GM10266 (cell line): ENCODE measurements at regions not wholly inside any gene's neighbourhood (a gene's known extent, or its start where the extent isn't known, plus 50 kb on each side); places are given as distances from the start of the nearest gene placed in this dataset.

ENCODE experiments used
- DNase-seq: peaks from one replicate; pipeline ENCODE4 v3.0.0; 2012; ENCODE audit errors: extremely low spot score
- TF ChIP-seq, protein P1 (sequence below): IDR thresholded peaks from 2 replicates; pipeline ENCODE4 v1.5.1; 2012; ENCODE audit warnings: mild to moderate bottlenecking, low read depth; ENCODE audit not compliant: control insufficient read depth, insufficient read depth; ENCODE audit errors: missing control alignments

DNA sequence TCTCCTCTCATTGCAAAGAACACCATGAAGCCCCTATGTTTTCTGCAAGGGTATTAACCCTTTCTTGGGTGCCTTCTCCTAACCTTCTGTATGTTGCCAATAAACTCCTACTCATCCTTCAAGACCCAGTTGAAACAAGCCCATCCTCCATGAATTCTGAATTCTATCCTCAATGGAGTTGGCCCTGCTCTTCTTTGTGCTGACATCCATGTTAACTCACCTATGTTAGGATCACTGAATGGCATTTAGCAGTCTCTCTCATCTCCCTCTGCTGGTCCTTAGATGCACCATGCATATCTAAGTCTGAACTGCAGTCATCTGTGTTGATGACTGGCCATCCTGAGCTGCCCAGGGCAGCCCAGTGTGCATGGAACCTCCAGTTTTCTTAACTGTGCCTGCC lies 129.8 kb downstream of the BUB3 start:
- TF ChIP-seq, protein P1, sequence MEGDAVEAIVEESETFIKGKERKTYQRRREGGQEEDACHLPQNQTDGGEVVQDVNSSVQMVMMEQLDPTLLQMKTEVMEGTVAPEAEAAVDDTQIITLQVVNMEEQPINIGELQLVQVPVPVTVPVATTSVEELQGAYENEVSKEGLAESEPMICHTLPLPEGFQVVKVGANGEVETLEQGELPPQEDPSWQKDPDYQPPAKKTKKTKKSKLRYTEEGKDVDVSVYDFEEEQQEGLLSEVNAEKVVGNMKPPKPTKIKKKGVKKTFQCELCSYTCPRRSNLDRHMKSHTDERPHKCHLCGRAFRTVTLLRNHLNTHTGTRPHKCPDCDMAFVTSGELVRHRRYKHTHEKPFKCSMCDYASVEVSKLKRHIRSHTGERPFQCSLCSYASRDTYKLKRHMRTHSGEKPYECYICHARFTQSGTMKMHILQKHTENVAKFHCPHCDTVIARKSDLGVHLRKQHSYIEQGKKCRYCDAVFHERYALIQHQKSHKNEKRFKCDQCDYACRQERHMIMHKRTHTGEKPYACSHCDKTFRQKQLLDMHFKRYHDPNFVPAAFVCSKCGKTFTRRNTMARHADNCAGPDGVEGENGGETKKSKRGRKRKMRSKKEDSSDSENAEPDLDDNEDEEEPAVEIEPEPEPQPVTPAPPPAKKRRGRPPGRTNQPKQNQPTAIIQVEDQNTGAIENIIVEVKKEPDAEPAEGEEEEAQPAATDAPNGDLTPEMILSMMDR: no peak
- no peak for DNase-seq

DNA sequence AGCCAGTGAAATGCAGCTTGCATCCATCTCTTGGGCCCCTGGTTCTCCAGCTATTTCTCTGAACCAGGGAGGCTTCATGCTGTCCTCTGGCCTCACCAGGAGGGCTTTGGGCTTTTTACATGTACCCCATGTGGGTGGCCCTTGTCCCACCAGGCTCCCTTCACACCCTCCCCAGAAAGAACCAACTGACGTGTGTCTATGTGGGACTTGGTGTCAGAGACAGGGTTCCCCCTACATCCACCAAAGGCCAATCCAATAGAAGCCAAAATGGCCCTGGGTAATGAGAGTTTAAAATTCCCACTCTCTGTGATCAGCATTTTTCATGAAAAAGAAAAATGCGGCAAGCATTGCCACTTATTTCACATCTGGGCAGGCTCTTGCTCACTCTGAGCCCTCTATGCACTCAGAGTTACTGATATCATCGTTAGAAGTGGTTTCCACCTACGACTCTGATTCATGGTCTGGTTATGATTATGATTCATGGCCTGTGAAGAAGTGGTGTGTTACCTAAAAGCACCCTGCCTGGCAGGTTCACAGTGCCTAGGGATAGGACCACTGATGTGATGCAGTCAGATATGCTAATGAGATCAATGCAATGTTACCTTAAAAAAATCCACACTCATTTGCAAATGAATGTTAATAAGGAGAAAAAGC lies 133.5 kb downstream of the BUB3 start:
- TF ChIP-seq, protein P1: no peak
- DNase-seq: peak; percentile 49

DNA sequence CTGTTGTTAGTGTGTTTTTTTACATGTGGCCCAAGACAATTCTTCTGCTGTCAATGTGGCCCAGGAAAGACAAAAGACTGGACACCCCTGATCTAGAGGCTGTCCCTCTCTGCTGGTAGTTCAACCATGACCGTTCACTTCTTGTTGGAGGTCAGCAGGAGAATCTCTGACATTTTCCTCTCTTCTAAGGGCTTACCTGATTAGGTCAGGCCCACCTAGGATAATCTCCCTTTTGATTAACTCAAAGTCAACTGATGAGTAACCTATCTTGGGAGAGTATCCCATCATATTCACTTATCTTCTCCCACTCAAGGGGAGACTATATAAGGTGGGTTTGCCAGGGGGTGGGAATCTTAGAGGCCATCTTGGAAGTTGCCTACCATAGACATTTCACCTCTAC lies 135.2 kb downstream of the BUB3 start:
- no peak for DNase-seq
- TF ChIP-seq, protein P1: no peak

DNA sequence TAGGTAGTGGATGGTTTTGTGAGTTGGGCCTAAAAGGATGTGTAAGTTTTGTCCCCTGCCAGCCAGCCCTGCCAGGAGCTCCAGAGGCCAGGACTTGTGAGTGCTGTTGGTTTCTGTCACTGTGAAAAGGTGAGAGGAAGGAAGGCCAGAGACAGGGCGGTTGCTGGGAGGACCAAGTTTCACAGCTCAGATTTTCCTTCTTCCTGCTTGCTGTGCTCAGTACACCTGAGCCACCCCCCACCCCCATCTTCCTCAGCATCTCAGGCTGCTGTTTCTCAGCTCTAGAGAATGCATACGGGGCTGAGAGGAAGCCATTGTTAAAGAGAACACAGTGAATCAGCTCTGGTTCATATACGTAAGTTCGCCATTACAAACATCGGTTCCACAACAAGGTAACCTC lies 139.9 kb downstream of the BUB3 start:
- TF ChIP-seq, protein P1: no peak
- no peak for DNase-seq

DNA sequence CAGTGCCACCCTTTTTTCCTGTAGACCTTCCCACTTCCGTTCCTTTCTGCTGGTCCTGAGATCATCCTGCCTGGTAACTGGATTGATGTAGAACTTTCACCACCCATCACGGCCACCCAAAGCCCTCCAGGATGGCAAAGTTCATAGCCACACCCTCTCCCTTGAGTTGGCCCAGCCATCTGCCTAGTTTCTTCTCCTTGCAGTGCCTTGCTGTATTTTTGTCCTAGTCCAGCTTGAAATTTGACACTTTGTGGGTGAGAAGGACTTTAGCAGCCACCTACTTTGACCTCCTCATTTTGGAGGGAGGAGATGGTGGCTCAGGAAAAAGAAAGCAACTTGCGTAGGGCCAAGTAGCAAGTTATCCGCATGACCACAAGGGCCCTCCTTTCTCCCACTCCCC lies 140.7 kb downstream of the BUB3 start:
- TF ChIP-seq, protein P1: no peak
- DNase-seq: no peak

DNA sequence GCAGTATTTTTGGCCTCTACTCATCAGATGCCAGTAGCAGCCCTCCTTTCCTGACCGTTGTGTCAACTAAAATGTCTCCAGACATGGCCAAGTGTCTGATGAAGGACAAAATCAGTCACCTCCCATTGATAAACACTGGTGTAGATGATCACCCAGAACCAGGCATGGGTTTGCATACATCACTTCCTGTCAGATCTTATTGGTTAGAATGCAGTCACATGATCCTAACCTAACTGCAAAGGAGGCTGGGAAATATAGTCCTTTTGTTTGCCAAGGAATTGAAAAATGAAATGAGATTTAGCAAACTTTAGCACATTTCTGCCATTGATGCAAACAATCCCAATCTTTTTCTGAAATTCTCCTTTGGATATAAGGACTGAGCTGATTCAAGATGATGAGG lies 141.4 kb downstream of the BUB3 start:
- DNase-seq: no peak
- TF ChIP-seq, protein P1: no peak

DNA sequence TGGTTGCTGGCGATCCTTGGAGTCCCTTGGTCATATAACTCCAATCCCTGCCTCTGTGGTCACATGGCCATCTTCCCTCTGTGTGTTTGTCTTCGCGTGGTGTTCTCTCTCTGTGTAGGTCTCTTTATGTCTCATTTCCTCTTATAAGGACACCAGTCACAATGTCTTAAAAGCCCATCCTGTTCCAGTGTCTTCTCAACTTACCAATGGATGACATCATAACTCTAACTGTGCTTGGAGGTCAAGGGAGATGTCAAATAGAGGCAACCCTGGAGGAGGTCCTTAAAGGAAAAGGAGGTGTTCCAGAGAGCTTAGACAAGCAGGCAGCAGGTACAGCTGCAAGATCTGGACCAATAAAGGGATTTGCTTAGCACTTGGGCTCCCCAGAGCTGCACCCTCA lies 143.0 kb downstream of the BUB3 start:
- no peak for DNase-seq
- TF ChIP-seq, protein P1: no peak
